GM10266 (cell line): ENCODE measurements at regions not wholly inside any gene's neighbourhood (a gene's known extent, or its start where the extent isn't known, plus 50 kb on each side); places are given as distances from the start of the nearest gene placed in this dataset.

Source experiments
- DNase-seq: peaks from one replicate; pipeline ENCODE4 v3.0.0; 2012; ENCODE audit errors: extremely low spot score
- CTCF ChIP-seq: IDR thresholded peaks from 2 replicates; pipeline ENCODE4 v1.5.1; 2012; ENCODE audit warnings: mild to moderate bottlenecking, low read depth; ENCODE audit not compliant: control insufficient read depth, insufficient read depth; ENCODE audit errors: missing control alignments

GRCh38 chr1:87728169-87728568 is 399.5 kb downstream of the LMO4 start:
- TF ChIP-seq CTCF = no peak
- no peak for DNase-seq

GRCh38 chr1:87730274-87731216 is 401.9 kb downstream of the LMO4 start:
- TF ChIP-seq CTCF = no peak
- DNase-seq = no peak

GRCh38 chr1:87733386-87733785 is 404.7 kb downstream of the LMO4 start:
- no peak for TF ChIP-seq CTCF

DNA sequence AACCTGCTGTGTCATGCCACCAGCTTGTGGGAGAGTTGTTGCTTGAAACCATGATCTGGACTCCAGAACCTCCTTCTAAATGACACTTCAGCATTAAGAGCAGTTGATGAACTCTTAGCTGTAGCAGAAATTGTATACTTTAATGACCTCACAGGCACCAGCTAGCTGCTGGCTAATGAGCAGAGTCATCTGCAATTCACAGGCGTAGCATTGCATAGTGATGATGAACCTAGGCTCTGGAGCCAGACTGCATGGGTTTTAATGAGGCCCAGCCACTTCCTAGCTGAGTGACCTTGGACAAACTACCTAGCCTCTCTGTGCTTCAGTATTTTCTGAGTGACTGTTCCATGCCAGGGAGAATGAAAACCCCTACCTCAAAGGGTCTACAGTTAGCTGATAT is 407.1 kb downstream of the LMO4 start:
- no peak for DNase-seq
- TF ChIP-seq CTCF = no peak

More at GRCh38 chr1:87733386-87733785, 404.7 kb downstream of the LMO4 start:
- no peak for DNase-seq

GRCh38 chr1:87739141-87739540 is 410.5 kb downstream of the LMO4 start:
- DNase-seq = no peak

GRCh38 chr1:87739704-87740103 is 411.0 kb downstream of the LMO4 start:
- no peak for DNase-seq
- no peak for TF ChIP-seq CTCF

More at GRCh38 chr1:87739141-87739540, 410.5 kb downstream of the LMO4 start:
- TF ChIP-seq CTCF = no peak

- TF ChIP-seq CTCF = no peak
- no peak for DNase-seq
These were observed 414.6 kb downstream of the LMO4 start for GRCh38 chr1:87743256-87743655.
